ENCODE measurements at regions not wholly inside any gene's neighbourhood (a gene's known extent, or its start where the extent isn't known, plus 50 kb on each side); places are given as distances from the start of the nearest gene placed in this dataset.

GRCh38 chrX:121258545-121258944 is 211.1 kb downstream of the GLUD2 start:
- no peak for TF ChIP-seq CTCF (conservative IDR thresholded peaks at IDR 0.05)
- H3K27ac ChIP-seq, result no peak overlapping the region

- no peak for TF ChIP-seq CTCF (conservative IDR thresholded peaks at IDR 0.05)
- no peak overlapping the region for H3K27ac ChIP-seq
These were observed 211.8 kb downstream of the GLUD2 start for GRCh38 chrX:121259170-121259569.

GRCh38 chrX:121260596-121261240 is 213.3 kb downstream of the GLUD2 start:
- TF ChIP-seq CTCF (conservative IDR thresholded peaks at IDR 0.05), result no peak
- H3K27ac ChIP-seq, result no peak overlapping the region

GRCh38 chrX:121283921-121284320 is 236.5 kb downstream of the GLUD2 start:
- no peak for TF ChIP-seq CTCF (conservative IDR thresholded peaks at IDR 0.05)
- H3K27ac ChIP-seq, result no peak overlapping the region

GRCh38 chrX:121298499-121298898 is 251.1 kb downstream of the GLUD2 start:
- TF ChIP-seq CTCF (conservative IDR thresholded peaks at IDR 0.05), result no peak
- H3K27ac ChIP-seq, result no peak overlapping the region

GRCh38 chrX:121301356-121301755 is 253.9 kb downstream of the GLUD2 start:
- no peak for TF ChIP-seq CTCF (conservative IDR thresholded peaks at IDR 0.05)
- no peak overlapping the region for H3K27ac ChIP-seq

GRCh38 chrX:121301822-121302221 is 254.4 kb downstream of the GLUD2 start:
- H3K27ac ChIP-seq, result no peak overlapping the region
- TF ChIP-seq CTCF (conservative IDR thresholded peaks at IDR 0.05), result no peak
